HG02798 (cell line): ENCODE measurements at regions not wholly inside any gene's neighbourhood (a gene's known extent, or its start where the extent isn't known, plus 50 kb on each side); places are given as distances from the start of the nearest gene placed in this dataset.
"Not testable (repeated sequence)": the region's sequence is repeated elsewhere in the genome, so short reads cannot be mapped to it uniquely, and the experiment has no call there.

Experiments used
- ATAC-seq: cut with Tn5 transposase; IDR thresholded peaks from one replicate; pipeline ENCODE4 v1.9.1; 2021; ENCODE audit warnings: mild to moderate bottlenecking; ENCODE audit not compliant: unreplicated experiment, poor library complexity

- no peak for ATAC-seq
Measured at GRCh38 chr7:67655168-67655567, 658.5 kb downstream of the TYW1 start.

DNA sequence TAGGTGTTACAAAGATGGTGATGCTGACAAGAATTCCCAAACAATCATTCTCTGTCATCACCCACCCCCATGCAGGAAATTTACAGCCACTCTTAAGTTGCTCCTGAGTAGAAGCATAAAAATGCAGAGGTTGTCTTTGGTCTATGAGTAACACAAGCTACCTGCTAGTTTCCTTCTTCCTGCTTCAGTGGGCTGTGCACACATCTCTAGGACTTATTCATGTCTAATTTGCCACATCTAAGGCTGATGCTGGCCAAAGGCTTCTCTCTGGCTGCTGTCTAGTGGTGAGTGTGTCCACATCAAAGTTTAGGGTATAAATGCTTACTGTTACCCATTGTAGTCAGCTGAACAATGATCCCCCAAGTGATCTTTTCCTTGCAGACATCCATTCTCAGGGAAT lies 662.5 kb downstream of the TYW1 start:
- ATAC-seq = no peak

DNA sequence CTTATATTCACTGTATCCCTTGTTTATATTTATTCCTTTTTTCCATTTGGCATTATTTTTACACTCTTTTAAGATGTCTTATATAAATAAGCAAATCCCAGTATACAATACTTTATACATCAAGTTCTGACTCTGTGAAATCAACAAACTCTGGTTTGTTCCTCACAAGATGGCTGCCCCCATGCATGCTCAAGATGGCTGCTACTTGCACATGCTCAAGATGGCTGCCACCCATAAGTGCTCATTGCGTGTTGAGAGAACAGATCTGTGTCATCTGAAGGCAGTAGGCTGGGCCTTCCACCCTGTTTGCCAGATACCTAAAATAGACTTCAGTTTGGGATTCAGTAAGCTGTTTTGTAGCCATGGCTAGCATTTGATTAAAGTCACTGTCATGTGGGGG lies 666.2 kb downstream of the TYW1 start:
- ATAC-seq = no peak

DNA sequence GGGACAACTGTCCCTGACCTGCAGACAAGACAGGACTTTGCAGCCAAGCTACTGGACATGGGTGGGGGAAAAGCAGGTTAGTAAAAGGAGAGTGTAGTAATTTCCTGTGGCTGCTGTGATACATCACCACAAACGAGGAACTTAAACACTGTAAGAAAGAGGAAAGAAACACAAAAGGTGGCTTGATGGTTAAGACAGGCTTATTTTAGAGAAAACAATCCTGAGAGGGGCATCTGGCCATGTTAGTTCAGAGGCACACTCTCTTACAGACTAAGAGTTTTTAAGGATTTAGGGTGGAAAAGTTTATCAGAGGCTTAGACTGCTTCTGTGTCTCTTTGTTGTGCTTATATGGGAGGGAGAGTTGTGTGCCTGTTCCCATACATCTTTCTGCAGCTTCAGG lies 667.0 kb downstream of the TYW1 start:
- ATAC-seq = no peak

DNA sequence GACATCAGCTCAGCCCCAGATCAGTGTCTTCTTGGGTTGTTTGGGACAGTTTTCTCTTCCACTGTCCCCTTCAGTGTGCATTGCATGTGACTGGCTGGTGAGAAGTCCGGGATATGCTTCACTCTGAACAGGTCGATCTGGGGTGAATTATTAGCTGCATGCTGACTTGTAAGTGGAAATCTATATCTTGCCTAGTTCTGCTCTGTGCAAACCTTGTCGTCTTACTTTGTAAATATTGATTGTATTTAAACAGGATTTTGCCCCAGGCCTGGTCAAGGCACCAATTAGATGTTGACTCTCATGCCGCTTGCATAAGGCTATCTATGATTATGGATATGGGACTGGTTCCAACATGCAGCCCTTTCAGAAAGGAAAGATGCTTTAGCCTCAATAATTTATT lies 669.7 kb downstream of the TYW1 start:
- not testable (repeated sequence) for ATAC-seq

DNA sequence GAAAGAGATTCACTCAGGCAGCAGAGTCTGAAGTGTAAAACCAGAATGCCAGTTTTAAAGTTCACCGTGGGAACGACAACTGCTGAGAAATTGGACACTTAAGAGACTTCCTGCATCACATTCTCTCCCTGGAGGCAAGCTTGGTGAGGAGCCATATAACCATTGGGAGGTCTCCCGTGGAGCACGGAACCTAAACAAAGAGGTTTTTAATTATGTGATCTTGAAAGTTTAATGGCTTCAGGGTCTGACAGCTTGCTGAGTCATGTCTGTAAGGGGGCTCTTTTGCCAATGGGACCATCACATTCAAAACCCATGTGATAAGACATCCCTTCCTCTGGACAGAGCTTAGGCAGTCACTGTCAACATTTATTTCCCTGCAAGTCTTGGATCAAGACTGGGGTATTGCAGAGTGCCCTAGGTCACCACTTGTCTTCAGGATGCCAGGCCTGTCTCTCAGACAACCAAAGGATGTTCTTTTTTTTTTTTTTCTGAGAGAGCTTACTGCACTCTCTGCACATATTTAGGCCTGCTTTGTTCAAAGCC lies 674.4 kb downstream of the TYW1 start:
- no peak for ATAC-seq

DNA sequence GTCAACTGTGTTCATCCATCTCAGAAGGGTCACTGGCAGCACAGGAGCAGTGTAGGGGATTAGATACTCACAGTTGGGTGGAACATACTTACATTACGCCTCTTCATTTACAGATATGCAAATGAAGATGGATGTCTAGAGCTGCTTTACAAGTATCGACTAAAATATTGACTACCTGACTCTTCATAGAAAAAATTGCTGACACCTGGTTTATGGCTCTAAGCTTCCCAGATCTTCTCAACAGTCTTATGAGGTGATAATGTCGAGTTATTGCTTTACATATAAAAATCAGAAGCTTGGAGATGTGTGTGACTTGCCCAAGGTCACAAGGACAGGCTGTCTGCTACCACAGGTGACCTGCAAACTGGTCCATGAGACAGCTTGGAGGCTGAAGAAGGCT lies 677.2 kb downstream of the TYW1 start:
- no peak for ATAC-seq

GRCh38 chr7:67674862-67675261 lies 678.2 kb downstream of the TYW1 start:
- ATAC-seq = not testable (repeated sequence)

GRCh38 chr7:67675971-67676370 lies 679.3 kb downstream of the TYW1 start:
- ATAC-seq = no peak

DNA sequence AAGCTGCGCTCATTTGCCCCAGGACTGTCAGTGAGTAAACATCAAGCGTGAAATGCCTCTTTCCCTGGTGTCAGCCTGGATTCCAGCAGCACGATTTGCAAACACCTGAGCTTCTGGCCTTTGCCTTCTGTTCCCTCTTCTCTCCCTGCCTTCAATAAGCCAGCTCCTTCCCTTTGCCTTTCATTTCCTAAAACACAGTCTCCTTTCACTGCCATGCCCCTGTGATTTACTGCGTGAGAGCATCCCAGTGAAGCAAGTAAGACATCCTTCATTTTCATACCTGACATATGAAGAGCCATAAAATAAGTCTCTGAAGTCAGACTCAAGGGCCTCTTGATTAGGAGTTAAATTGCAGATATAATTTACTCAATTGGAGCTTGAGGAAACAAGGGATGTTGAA lies 681.8 kb downstream of the TYW1 start:
- no peak for ATAC-seq

DNA sequence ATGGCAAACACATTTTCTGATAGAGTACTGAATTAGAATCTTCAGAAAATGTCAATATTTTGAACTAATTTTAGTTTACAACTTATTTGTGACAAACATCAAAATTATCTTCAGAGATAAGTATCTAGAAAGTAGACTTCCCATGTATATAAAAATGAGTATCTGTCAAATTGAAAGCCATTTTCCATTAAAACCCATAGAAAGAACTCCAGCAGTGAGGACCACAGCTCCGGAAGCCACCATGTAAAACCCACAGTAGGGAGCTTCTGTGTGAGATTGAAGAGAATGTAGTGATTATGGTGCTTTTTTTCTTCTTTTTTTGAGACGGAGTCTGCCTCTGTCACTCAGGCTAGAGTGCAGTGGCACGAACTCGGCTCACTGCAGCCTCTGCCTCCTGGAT lies 687.0 kb downstream of the TYW1 start:
- no peak for ATAC-seq

- ATAC-seq = no peak
Measured at GRCh38 chr7:67690700-67691099, 694.1 kb downstream of the TYW1 start.

DNA sequence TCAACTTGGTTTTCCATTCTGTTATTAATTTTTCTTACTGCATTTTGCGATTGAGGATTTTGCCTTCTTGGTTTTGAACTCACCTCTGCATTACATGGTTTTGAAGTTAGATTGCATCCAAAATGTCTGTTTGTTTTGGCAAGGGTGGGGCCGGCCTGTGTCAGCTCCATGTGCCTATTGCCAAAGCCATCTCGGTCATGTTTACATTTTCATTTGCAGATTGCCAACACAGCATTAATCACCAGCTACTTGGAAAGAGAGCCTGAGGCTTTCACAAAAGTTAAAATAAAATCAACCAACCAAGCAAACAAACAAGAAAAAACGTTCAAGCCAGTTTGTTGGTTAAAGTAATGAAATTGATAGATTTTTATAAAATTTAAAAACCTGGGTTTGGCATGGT lies 695.8 kb downstream of the TYW1 start:
- ATAC-seq = no peak

- ATAC-seq = no peak
Measured at GRCh38 chr7:67696124-67696523, 699.5 kb downstream of the TYW1 start.

GRCh38 chr7:67696878-67697277 lies 700.2 kb downstream of the TYW1 start:
- no peak for ATAC-seq

GRCh38 chr7:67698354-67698753 lies 701.7 kb downstream of the TYW1 start:
- ATAC-seq = no peak

DNA sequence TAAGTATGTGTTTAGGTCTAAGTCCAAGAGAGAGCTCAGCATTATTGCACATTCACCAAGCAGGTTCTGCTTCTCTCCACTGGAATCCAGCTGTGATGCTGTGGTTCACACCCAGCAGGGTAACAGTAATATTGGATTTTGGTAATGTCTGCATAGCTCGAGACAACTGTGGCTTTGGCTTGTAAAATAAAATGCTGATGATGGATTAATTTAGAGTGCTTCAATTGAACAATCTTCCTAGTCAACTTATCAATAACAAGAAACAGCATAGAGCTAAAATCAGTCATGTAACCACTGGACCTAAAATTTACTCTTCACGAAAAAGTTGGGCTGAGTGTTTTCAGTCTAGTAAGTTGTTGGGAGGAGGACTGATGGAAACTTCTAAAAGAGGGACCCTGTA lies 709.2 kb downstream of the TYW1 start:
- no peak for ATAC-seq

DNA sequence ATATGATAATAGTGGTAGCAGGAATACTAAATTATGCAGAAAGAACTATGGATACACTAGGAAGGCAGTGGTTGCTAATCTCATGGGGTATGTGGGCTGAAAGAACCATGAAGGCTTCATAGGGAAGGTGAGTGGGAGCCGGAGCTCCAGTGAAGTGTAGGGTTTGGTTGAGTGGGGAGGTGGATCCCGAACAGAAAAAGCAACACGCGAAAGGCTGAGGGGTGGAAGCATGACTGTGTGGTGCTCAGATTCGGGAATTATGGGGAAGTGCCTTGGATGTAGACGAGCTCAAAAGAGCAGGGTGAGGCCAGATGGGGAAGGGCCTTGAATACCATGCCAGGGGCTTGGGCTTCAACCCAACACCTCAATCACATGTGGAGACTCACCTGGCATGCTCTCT lies 715.1 kb downstream of the TYW1 start:
- no peak for ATAC-seq

- no peak for ATAC-seq
Measured at GRCh38 chr7:67713451-67714056, 716.9 kb downstream of the TYW1 start.

GRCh38 chr7:67716729-67717128 lies 720.1 kb downstream of the TYW1 start:
- ATAC-seq = no peak

DNA sequence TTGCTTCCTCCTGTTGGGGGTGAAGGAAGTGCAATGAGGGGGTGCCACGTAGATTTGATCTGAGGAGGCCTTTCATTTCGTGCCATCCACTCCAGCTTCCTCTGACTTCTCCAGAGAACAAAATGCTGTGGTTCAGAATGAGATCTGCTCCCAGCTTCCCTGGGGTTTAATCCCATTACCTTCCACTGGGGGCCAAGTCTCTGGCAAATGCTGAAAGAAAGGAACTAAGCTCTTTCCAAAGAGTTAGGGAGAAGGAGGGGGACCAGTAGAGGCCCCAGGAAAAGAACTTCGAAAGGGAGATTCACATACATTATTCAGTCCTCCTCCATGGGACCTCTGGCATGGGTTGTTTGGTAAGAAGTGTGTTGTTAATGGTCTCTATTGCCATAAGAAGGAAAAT lies 727.0 kb downstream of the TYW1 start:
- no peak for ATAC-seq

- no peak for ATAC-seq
Measured at GRCh38 chr7:67724435-67724834, 727.8 kb downstream of the TYW1 start.

DNA sequence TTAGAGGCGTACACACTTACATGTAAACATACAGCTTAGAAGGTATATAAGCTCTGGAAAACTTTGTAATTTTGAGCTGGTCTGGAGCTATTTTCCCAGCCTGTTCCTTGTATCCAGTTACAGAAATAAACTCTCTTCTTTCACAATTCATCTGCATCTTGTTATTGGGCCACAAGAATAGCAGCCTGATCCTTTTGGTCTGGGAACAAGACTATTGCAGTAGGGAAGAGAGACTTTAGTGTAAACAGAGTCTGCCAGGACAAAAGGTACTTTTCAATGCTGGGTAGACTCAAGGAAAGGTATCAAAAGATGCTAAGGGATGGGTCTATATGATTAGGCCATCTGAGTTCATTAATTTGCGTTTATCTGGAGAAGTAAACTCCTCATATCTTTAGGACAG lies 728.3 kb downstream of the TYW1 start:
- no peak for ATAC-seq
